SK-N-MC (cell line): ENCODE measurements at regions not wholly inside any gene's neighbourhood (a gene's known extent, or its start where the extent isn't known, plus 50 kb on each side); places are given as distances from the start of the nearest gene placed in this dataset.

Source experiments
- EZH2 ChIP-seq: fragments of 200-600 bp; sonication (generic); IDR thresholded peaks from one replicate; pipeline ENCODE4 v1.6.1; 2017; ENCODE audit warnings: antibody characterized with exemption
- POLR2AphosphoS5 ChIP-seq: IDR thresholded peaks from 2 replicates; pipeline ENCODE4 v1.6.1; 2012; ENCODE audit warnings: mild to moderate bottlenecking, low read depth, low read length, borderline replicate concordance

- TF ChIP-seq EZH2 (no peak), POLR2AphosphoS5 (no peak)
These were observed 120.4 kb upstream of the KLF7 start for GRCh38 chr2:207286106-207286505.
